CD4-positive, alpha-beta T cell treated with Interferon alpha-2 for 1 hour (primary cell): ENCODE measurements at regions not wholly inside any gene's neighbourhood (a gene's known extent, or its start where the extent isn't known, plus 50 kb on each side); places are given as distances from the start of the nearest gene placed in this dataset.
A peak's percentile ranks its signal among the peaks of the same experiment; 100 is the strongest.

Source experiments
- DNase-seq, 2 donors: peaks; one replicate each; pipeline ENCODE4 v3.0.0-alpha.2; 2020 to 2022

DNA sequence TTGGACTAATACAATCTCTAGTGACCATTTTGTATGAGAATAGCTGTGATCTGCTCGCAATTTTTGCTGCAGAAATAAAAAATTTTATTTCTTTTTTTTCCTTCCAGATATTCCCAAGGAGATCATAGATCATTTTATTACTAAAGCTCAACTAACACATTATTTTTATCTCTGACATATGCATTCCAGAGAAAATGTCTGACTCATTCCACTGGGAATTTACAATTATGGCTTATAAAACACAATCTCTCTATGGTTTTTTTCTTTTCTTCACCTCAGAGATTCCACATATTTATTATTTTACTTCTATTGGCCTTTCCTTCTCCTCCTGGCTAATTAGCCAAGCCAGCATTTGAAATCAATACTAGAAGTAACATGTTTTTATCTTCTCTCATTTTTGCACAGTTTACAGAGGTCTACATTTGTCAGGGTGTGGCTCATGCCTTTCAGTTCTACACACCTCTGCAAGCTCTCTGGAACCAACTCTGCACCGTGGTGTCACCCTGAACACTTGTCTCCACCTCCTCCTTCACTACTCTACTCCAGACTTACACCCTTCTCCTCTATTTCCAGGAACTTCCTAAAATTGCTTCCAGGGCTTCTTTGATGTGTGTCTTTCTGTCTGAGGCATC is 59.8 kb upstream of the GPM6A start:
- no peak for DNase-seq

DNA sequence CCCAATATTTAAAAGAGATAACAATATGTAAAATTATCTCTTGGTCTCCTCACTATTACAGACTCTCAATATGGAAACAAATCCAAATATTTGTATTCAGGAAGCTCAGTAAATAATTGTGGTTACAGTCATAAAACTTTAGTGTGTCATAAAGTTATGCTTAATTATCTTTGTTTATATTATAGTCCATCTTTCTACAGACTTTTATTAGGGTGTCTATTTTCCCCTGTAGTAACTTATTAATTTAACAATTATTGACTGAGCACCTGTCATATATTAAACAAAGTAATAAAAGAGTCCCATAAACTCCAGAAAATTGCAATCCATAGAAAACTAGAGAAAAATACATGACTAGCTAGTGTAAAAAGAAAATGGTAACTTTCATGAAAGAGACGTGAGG is 61.6 kb upstream of the GPM6A start:
- DNase-seq: no peak

DNA sequence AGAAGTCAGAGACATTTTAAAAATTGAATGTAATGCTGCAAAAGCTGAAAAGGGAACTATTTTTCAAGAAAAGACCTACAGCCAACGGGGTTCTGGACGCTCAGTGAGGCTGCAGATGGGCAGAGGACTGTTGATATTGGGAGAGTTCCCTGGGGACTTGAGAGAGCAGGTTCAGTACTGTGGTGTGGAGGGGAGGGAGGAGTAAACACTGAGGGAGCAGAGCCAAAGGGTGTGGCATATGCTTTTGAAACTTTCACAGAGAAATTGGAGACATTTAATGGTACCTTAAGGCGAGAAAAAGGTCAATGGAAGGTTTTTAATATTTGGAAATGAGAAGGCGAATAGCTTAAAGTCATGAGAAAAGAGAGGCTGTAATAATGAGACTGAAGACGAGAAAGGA is 62.2 kb upstream of the GPM6A start:
- no peak for DNase-seq

DNA sequence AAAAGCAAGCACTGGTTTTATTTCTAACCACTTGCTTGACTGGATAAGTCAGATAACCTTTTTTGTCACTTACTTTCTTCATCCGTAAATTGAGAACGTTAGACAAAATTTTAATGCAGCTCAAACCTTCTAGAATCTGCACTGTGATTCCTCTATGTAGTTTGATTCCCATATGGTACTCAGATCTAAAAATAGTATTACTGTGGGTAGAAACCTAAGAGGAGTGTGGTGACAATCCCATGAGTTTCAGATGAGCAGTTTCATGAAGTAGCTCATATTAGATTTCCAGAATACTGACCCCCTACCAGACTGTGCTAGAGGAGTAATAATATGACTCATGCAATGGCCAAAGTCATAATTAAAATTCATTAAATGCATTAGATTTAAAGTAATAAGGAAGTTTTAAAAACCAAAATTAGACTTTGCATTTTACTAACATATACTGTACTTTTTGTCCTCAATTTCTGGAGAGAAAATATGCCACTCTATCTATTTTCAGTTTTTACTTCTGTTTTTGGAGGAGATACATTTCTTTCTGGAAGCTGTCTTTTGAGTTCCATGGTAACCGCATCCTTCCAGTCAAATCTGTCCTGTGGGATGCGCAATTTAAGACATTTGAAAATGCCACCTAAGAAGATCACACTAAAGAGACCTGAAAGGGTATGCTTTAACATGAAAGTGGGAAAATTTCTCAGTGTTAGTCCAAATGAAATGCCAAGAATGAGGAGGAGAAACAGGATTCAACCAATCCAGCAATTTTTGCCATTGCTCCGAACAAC is 64.1 kb upstream of the GPM6A start:
- no peak for DNase-seq

DNA sequence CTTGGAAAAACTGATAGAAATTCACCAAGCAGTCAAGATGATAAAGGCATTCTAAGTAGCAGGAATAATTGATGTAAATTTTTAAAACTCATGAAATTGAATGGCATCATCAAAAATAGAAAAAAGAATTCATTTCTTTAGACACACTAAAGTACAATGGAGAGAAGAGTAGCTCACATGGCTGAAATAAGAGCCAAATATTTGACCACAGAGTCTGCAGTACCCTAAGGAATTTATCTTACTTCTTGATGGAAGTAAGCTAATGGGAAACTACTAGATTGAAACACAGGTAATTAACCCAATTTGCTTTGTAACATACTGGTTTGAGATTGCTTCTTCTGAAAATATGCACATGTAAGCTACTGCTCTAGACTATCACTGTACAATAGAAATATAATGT is 70.8 kb upstream of the GPM6A start:
- no peak for DNase-seq

DNA sequence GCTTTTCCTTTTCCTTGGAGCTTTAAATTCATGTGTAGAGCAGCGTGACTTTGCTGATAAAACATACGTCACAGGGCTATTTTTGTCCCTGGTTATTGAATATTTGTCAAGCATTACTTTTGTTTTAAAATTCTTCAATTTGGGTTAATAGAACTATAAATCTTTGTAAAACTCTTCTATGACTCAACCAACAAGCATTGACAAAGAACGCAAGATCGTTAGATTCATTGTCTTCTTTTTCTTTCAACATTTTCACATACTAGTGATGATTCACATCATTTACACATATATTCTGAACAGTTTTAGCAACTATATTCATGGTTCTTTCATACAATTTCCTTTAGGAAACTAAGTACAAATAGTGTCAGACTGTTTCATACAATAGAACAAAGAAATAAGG is 72.0 kb upstream of the GPM6A start:
- no peak for DNase-seq

DNA sequence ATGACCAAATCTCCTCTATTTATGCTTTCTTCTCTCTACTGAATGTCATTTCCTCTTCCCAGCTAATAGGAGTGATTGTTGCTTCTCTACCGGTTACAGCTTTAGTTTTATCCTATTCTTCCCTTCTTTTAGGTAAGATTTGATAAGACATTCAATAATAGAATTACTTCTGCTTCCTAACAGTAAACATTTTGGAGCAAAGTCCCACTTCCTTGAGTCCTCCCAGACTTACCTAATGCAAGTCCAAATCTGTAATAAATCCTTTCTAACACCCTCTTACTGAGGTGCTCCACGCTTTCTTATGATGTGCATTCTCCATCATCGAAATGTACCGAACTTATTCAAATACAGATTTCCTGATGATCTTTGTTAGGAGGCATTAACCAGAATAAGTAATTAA is 79.2 kb upstream of the GPM6A start:
- DNase-seq: no peak

DNA sequence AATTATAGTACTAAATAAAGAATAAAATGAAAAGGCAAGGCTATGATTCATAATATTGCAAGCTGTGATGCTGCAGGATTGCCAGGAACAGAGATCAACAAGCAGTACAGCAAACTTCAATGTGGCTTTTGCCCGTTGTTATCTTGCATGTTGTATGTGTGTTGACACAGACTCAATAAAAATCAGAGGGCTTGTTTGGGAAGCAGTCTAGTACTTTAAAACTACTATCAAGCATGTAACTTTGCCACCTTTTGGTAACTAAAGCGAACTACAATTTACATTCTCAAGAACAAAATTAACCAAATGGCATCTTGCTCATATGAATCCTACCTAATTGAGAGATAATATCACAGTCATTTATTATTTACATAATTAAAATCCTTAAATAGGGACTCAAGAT is 79.8 kb upstream of the GPM6A start:
- DNase-seq: no peak

DNA sequence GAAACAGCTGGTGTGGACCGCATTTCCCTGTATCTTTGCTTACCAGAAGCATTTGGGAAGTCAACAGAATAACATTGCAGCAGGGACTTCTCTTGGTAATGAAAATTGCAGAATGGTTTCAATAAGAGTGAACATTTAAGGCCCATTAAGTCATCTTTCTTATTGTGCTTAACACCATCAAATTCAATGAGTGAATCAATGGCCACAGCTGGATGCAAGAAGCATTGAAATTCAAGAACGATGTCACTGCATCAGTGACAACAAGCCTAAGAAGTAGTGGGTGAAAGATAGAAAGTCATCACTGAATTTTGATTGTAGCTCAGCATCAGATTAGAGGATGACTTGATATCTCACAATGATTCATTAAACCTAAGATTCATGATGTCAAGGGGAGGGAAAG is 93.9 kb upstream of the GPM6A start:
- no peak for DNase-seq

DNA sequence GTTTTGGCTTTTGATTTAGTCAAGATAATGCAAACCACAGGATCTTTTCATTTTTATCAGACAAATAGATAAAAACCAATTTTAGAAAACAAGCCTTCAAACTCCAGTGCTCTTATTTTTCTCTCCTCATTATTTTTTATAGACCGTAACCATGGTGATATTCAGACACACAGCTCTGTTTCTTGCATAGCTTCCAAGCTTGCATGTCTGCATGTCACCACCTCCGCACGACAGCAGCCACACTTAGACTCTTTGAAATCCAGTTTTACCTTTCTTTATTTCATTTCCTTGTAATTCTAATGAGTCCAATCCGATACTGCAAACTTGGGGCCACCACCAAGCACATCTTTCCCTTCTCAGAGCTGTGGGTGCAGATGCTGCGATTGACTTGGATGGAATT is 94.3 kb upstream of the GPM6A start:
- no peak for DNase-seq

DNA sequence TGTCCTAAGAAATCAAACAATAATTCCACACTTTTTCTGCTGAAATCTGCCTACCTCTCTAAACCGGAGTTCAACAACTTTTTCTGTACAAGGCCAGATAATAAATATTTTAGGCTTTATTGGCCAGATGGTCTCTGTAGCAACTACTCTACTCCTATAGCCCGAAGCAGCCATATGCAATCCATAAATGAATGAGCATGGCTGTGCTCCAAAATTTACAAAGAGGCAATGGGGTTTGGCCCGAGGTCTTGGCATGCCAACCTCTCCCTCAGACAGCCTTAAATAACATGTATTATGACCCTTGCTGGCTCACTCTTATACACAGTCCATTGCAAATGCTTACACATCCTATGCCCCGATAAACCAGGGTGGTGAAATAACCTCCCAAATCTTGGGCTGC is 98.6 kb upstream of the GPM6A start:
- DNase-seq: no peak

DNA sequence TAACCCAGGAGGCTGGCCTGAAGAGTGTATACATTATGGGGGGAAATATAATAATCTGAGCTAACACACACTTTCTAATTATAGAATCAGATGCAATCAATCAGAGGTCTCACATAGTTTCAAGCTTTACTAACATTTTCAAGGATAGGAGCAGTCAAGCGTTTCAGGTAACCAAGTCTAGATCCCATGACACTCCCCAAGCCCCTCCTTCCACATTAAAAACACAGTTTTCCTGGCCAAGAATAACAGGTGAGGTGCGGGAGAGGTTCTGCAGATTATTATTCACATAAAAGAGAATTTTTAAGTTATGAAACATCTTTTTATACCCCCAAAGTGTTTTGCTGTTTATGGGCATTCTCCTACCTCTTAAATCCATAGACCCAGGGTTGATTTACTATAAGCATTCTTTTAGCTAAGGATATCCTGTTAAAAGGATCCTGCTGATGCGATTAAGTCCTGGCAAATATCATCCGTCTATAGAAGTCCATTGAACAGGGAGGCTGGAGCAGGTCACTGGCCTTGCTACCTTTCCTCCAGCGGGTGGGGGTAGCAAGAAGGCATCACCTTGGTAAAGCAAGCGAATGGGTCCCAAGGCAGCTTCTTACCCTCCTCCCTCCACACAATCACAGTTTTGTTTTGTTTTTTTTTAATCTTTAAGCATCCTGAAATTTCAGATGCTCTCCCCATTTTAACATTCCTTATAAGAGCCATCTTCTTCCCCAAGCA is 104.7 kb upstream of the GPM6A start:
- no peak for DNase-seq

DNA sequence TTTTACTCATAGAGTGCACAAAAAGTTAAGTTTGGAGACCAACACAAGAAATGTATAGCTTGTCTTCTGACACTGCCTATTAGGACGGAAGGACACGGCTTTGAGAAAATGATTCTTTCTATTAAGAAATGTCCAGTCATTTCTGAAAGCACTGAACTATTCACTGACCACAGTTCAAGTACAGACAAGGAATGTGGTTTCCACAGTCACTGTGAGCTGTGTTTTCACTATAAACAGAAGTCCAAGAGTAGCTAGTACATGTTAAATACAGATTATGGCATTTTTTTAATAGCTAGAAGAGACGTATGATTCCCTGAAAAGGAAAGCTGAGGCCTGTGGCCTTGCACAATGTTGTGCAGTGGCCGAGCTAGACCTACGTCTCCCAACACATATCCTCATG is 115.1 kb upstream of the GPM6A start:
- DNase-seq: no peak

DNA sequence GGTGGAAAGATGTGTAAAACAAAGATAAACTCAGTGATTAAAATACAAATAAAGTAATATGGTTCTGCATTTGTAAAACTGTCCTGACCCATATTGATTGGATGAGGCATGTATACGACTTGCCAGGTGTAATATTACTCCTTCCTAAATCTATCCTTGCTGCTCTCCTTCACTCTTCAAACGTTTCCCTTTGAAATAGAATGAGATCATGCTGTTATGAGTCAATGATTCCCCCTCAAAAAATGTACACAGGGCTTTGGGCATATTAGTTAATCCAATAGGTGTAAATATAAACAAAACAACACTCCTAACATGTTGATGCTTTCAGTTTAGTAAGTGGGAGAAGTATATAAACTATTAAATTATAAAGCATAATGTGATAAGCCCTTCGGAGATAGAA is 117.4 kb upstream of the GPM6A start:
- DNase-seq: no peak

DNA sequence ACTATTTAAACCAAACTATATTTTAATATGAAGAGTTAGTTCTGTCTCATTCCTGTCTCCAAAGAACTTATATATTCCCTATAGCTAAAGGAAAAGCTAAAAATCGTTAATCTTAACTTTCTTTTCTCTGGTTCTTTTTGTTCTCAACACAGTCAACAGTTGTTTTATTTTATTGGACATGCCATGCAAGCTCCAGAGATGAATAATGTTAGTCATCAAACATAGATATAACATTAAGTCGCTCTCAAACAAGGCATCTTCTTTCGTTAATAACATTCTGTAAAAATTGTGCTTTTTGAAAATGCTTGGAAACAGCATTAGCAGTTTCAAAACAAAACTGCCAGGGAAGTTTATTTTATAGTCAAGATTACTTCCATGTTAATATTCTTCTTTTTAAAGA is 117.9 kb upstream of the GPM6A start:
- DNase-seq: no peak

DNA sequence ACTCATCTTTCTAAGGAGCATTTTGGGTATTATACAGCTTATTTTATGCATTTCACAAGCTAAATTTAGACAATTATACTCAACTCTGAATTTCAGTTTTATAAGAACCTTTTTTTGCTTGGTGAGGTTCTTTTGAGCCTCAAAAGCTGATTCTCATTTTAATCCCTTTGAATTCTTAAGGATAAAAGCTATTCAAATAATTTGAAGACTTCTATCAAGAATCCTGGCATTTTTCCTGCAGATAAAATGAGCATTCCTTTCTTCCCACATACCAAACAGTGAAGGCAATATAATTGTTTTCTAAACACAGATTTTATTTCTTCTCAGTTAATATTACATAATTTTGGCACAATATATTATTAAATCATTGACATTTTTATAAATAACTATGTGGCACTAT is 118.4 kb upstream of the GPM6A start:
- no peak for DNase-seq

DNA sequence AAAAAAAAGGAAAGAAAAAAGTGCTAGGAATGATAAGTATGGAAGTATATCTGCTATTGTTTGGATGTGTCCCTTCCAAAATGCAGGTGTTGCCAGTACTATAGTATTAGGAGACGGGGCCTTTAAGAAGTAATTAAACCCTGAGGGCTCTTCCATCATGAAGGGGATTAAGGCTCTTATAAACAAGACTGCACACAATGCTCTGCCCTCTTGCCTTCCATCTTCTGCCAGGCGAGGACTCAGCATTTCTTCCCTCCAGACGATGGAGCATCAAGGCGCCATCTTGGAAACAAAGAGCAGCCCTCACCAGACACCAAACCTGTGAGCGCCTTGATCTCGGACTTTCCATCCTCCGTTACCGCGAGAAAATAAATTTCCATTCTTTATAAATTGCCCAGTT is 120.1 kb upstream of the GPM6A start:
- no peak for DNase-seq

DNA sequence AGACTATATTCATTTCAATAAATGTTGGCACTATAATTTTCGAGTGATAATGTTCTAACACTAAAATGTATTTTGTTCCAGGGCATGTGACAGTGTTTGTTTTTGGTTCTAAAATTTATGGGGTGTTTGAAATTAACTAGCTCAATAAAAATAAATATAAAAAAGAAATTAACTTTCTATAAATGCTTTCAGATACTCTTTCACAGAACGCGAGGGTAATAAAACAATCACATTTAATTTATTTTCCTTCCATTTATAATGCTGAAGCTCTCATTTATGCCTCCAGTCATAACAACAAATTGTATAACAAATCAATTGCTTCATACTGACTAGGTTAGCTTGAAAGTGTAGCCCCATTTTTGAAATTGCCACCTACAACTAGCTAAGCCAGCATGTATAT is 122.4 kb upstream of the GPM6A start:
- no peak for DNase-seq

DNA sequence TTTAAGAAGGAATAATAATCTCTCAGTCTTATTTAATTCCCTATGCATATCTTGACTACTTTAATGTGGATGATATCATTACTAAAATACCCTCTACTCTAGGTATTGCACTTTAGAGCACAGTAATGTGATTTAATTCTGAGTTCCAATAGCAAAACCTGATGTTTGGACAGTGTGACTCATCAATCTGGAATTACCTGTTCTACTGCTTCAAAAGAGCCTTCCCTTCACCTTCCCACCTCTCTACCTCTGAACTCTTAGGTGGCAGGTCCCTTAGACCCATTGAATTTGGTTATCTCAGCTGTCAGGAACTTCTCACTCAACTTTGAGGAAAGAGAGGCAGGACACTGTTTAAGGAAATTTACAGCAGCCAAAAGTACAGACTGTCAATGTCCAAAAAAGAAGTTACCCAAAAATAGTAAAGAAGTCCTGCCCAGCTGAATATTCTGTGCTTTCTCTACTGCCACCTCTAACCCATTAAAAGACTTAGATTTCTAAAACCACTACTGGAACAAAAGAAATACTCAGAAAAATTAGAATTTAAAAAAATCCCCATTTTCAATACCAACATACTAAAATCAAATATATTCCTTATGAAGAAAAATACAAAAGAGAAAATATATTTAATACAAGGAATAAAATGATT is 123.1 kb upstream of the GPM6A start:
- no peak for DNase-seq

DNA sequence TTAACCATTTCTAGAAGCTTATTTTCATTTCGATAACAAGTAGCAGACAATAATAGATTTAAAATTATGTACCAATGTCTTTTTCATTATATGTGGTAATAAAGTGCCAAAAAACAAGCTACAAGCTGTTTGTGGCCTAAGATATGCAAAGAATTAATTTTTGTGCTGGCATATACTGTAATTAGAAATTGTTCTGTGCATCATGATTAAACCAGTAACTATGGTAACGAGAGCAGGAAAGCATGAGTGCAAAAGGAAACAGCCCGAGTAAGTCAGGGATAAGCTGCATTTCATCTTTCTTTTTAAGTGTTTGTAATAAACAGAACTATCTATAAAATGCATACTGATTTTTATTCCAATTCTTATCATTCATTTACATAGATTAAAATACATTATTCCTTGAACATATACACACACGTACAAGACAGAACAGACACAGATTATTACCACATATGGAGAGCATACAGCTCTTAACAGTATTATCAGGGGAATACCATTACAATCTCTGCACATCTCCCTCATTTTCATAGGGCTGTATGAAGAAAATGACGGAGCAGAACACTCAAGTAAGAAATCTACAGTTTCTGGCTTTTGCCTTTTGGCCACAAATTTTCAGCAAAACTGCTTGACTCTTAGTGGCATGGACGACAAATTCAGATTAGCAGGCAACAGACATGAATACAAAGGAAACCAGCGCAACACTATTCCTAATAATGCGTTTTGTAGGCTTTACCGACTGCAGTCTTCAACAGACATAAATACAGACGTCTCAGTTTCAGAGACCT is 121.3 kb upstream of the WDR17 start:
- DNase-seq: no peak

DNA sequence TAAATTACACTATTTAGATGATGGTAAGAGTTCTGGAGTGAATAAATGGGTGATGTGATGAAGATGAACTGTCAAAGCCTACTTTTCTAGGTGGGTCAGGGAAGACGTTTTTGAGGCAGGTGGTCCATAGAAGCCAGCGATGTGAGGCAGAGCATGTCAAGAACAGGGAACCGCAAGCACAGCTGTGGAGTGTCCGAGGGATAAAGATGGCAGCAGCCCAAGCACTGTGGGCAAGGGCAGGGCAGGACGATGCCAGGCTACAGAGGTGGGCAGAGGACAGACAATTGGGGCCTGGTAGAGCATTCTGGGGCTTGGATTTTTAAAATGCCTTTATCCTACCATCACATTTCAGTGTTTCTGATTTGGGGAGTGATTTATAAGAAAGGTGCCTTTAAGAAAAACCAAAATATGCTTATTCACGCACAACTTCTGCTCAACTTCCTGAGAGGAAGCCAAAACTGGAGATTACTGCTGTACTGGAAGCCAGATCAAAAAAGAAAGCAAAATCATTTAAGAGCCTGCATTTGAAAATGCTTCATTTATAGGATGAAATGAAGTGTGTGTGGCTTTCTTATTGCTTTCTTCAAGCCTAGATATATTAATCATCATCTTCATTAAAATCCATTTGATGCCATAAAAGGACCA is 119.0 kb upstream of the WDR17 start:
- peak in 1 of 2 donors; percentile 1 for DNase-seq

DNA sequence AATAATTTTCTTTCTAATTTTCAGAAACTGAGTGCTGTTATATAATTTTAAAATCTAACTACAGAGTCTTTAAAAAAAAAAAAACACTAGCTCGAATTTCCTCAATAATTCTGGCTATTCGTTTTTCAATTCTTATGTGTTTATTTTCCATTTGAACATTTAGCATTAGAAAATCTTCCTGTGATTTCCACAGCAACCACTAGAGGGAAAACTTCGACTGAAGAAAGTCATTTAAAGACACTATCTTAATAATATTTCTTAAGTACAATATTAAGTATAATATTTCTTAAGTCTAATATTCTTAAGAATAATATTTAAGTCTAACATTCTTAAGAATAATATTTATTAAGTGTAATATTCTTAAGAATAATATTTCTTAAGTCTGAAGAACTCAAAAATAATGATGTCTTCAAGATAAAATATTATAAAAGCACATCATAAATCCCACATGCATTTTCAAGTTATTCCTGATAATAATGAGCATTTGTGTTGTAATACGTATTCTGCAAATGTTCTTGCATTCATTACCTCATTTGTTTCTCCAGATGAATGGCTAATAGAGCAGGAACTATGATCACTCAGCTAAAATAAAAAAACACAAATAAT is 118.4 kb upstream of the WDR17 start:
- DNase-seq: peak in 1 of 2 donors; percentile 17
